Esophagus muscularis mucosa (tissue), 4 donors: ENCODE measurements at regions not wholly inside any gene's neighbourhood (a gene's known extent, or its start where the extent isn't known, plus 50 kb on each side); places are given as distances from the start of the nearest gene placed in this dataset.

Source experiments
- EP300 ChIP-seq: sonication (generic); formaldehyde crosslinking; IDR thresholded peaks from one replicate; pipeline ENCODE4 v1.6.1; 2017; ENCODE audit warnings: antibody characterized with exemption
- POLR2A ChIP-seq: fragments of 450-650 bp; IDR thresholded peaks from one replicate; pipeline ENCODE4 v1.6.1; 2017; ENCODE audit warnings: antibody characterized with exemption, moderate library complexity, mild to moderate bottlenecking, low read depth
- POLR2AphosphoS5 ChIP-seq, 2 donors: sonication (generic); formaldehyde crosslinking; IDR thresholded peaks; one replicate each; pipeline ENCODE4 v1.6.1; 2017; ENCODE audit warnings: antibody characterized with exemption in 2 of 2
- TF ChIP-seq, protein P1 (sequence below), 3 experiments: fragments of 200-600 bp in 2 of 3; fragments of 450-650 bp in 1 of 3; sonication (generic) in 2 of 3; IDR thresholded peaks; one replicate each; pipeline ENCODE4 v1.5.1; 2017 to 2019; ENCODE audit warnings: antibody characterized with exemption in 3 of 3, mild to moderate bottlenecking in 2 of 3, moderate library complexity in 1 of 3

DNA sequence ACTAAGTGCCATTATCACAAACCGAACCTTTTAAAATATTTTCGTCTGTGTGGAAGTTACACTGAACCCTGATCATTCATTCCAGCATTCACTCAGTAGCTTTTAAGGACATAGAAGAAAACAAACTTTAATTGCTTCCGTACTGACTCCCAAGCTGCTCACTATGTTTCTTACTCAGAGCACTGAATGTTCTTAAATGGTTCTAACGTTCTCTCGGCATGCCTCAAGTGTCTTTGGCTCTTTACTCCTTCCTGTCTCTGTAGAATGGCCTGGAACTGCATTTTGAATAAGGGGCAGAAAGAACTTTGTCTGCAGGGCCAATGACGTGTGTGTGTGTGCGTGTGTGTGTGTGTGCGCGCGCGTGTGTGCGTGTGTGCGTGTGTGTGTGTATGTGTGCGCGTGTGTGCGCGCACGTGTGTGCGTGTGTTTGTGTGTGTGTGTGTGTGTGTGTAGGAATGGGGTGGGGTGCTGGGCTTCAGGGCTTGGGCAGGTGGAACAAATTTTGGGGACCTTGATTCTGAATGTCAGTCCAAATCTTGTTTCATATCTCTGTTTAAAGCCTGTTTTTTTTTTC is 50.5 kb upstream of the PAQR3 start:
- TF ChIP-seq, protein P1, sequence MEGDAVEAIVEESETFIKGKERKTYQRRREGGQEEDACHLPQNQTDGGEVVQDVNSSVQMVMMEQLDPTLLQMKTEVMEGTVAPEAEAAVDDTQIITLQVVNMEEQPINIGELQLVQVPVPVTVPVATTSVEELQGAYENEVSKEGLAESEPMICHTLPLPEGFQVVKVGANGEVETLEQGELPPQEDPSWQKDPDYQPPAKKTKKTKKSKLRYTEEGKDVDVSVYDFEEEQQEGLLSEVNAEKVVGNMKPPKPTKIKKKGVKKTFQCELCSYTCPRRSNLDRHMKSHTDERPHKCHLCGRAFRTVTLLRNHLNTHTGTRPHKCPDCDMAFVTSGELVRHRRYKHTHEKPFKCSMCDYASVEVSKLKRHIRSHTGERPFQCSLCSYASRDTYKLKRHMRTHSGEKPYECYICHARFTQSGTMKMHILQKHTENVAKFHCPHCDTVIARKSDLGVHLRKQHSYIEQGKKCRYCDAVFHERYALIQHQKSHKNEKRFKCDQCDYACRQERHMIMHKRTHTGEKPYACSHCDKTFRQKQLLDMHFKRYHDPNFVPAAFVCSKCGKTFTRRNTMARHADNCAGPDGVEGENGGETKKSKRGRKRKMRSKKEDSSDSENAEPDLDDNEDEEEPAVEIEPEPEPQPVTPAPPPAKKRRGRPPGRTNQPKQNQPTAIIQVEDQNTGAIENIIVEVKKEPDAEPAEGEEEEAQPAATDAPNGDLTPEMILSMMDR (IDR thresholded peaks at IDR 0.05): no peak
- TF ChIP-seq EP300 (no peak), POLR2A (no peak), POLR2AphosphoS5 (IDR thresholded peaks at IDR 0.05) (no peak)
